ENCODE measurements at regions not wholly inside any gene's neighbourhood (a gene's known extent, or its start where the extent isn't known, plus 50 kb on each side); places are given as distances from the start of the nearest gene placed in this dataset.

- DNase-seq (ENCODE audit: low read depth in 3 of 3), result no peak
These were observed 115.0 kb upstream of the HS3ST1 start for GRCh38 chr4:11543706-11544105.

GRCh38 chr4:11542952-11543351, 114.3 kb upstream of the HS3ST1 start:
- no peak for DNase-seq (ENCODE audit: low read depth in 3 of 3)

GRCh38 chr4:11537846-11538245, 109.2 kb upstream of the HS3ST1 start:
- no peak for DNase-seq (ENCODE audit: low read depth in 3 of 3)

- no peak for DNase-seq (ENCODE audit: low read depth in 3 of 3)
These were observed 106.6 kb upstream of the HS3ST1 start for GRCh38 chr4:11535333-11535732.

- no peak for DNase-seq (ENCODE audit: low read depth in 3 of 3)
These were observed 106.1 kb upstream of the HS3ST1 start for GRCh38 chr4:11534623-11535302.

GRCh38 chr4:11532138-11532537, 103.4 kb upstream of the HS3ST1 start:
- no peak for DNase-seq (ENCODE audit: low read depth in 3 of 3)

- DNase-seq (ENCODE audit: low read depth in 3 of 3), result no peak
These were observed 101.0 kb upstream of the HS3ST1 start for GRCh38 chr4:11529625-11530201.

GRCh38 chr4:11525085-11525484, 96.4 kb upstream of the HS3ST1 start:
- no peak for DNase-seq (ENCODE audit: low read depth in 3 of 3)

GRCh38 chr4:11518754-11519153, 90.1 kb upstream of the HS3ST1 start:
- no peak for DNase-seq (ENCODE audit: low read depth in 3 of 3)

GRCh38 chr4:11514779-11515419, 86.2 kb upstream of the HS3ST1 start:
- no peak for DNase-seq (ENCODE audit: low read depth in 3 of 3)

GRCh38 chr4:11514003-11514402, 85.3 kb upstream of the HS3ST1 start:
- DNase-seq (ENCODE audit: low read depth in 3 of 3), result no peak

- DNase-seq (ENCODE audit: low read depth in 3 of 3), result no peak
These were observed 84.2 kb upstream of the HS3ST1 start for GRCh38 chr4:11512871-11513270.

- DNase-seq (ENCODE audit: low read depth in 3 of 3), result no peak
These were observed 82.6 kb upstream of the HS3ST1 start for GRCh38 chr4:11511321-11511720.

GRCh38 chr4:11507920-11508319, 79.2 kb upstream of the HS3ST1 start:
- no peak for DNase-seq (ENCODE audit: low read depth in 3 of 3)

- no peak for DNase-seq (ENCODE audit: low read depth in 3 of 3)
These were observed 77.5 kb upstream of the HS3ST1 start for GRCh38 chr4:11506194-11506593.

GRCh38 chr4:11505221-11505971, 76.7 kb upstream of the HS3ST1 start:
- DNase-seq (ENCODE audit: low read depth in 3 of 3), result peak in 2 of 3 donors; percentile 23 to 25

GRCh38 chr4:11503166-11503565, 74.5 kb upstream of the HS3ST1 start:
- DNase-seq (ENCODE audit: low read depth in 3 of 3), result no peak

- DNase-seq (ENCODE audit: low read depth in 3 of 3), result no peak
These were observed 69.3 kb upstream of the HS3ST1 start for GRCh38 chr4:11497972-11498371.

- DNase-seq (ENCODE audit: low read depth in 3 of 3), result no peak
These were observed 68.6 kb upstream of the HS3ST1 start for GRCh38 chr4:11497212-11497806.

- DNase-seq (ENCODE audit: low read depth in 3 of 3), result no peak
These were observed 67.7 kb upstream of the HS3ST1 start for GRCh38 chr4:11496351-11496829.

- DNase-seq (ENCODE audit: low read depth in 3 of 3), result no peak
These were observed 67.1 kb upstream of the HS3ST1 start for GRCh38 chr4:11495818-11496217.

GRCh38 chr4:11495291-11495690, 66.6 kb upstream of the HS3ST1 start:
- no peak for DNase-seq (ENCODE audit: low read depth in 3 of 3)

Data from stimulated activated CD4-positive, alpha-beta T cell treated with anti-CD3 and anti-CD28 coated beads, TNF-alpha, amount 100 ng/mL, for 48 hours (primary cell).